ENCODE measurements at regions not wholly inside any gene's neighbourhood (a gene's known extent, or its start where the extent isn't known, plus 50 kb on each side); places are given as distances from the start of the nearest gene placed in this dataset.

DNA sequence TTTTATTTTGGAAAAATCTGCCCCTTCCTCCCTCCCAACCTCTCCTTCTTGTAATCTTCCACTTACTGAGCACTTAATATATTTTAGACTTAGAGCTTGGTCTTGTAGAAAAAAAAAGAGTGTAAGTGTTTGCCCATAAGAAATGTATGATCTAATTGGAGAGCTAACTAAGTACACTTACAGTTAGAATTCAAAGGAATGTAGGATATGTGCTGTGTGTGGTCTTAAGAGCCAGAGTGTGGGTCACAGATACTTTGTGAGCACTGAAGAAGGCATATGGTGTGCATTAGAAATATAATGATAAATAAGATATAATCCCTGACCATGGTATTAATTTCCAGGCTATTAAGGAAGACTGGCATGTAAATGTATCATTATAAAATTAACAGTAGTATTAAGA is 91.8 kb upstream of the ZNF521 start:
- DNase-seq (ENCODE audit: low read depth in 1 of 2, low spot score in 1 of 2) (no peak), FAIRE-seq (no peak), ATAC-seq (no peak)
- CTCF ChIA-PET: no interaction called here
- H3K4me1 ChIP-seq: no peaks in the 10 kb centered on the region
- H3K4me3 ChIP-seq: no peak overlapping the region
- POLR2A ChIA-PET: no interaction called here
- H3K27ac ChIP-seq: no peak overlapping the region
- H3K4me2 ChIP-seq: no peak overlapping the region
- no peaks in the 10 kb centered on the region for H3K9me3 ChIP-seq
- TF ChIP-seq HOXB5 (CRISPR knock-in tag; IDR thresholded peaks at IDR 0.05) (no peak), RAD21 (conservative IDR thresholded peaks at IDR 0.05 in 1 of 2, IDR thresholded peaks at IDR 0.05 in 1 of 2) (no peak), ZFP36 (IDR thresholded peaks at IDR 0.05; ENCODE audit: borderline replicate concordance, partially characterized antibody) (no peak), KDM5A (IDR thresholded peaks at IDR 0.05) (no peak), HDAC2 (IDR thresholded peaks at IDR 0.05) (no peak), FOXS1 (CRISPR knock-in tag; IDR thresholded peaks at IDR 0.05) (no peak), ZSCAN20 (CRISPR knock-in tag; IDR thresholded peaks at IDR 0.05) (no peak), KDM1A (IDR thresholded peaks at IDR 0.05; ENCODE audit: low read depth) (no peak), BHLHE40 (IDR thresholded peaks at IDR 0.05; ENCODE audit: low read depth, low read length) (no peak), HOXB13 (CRISPR knock-in tag; IDR thresholded peaks at IDR 0.05; ENCODE audit: low read depth) (no peak), ZC3H11A (IDR thresholded peaks at IDR 0.05) (no peak), HOXA7 (CRISPR knock-in tag; IDR thresholded peaks at IDR 0.05) (no peak), FOSB (CRISPR knock-in tag; IDR thresholded peaks at IDR 0.05) (no peak), RARB (CRISPR knock-in tag; IDR thresholded peaks at IDR 0.05) (no peak), RFX5 (IDR thresholded peaks at IDR 0.05) (no peak)
- TF ChIP-seq, protein P1, sequence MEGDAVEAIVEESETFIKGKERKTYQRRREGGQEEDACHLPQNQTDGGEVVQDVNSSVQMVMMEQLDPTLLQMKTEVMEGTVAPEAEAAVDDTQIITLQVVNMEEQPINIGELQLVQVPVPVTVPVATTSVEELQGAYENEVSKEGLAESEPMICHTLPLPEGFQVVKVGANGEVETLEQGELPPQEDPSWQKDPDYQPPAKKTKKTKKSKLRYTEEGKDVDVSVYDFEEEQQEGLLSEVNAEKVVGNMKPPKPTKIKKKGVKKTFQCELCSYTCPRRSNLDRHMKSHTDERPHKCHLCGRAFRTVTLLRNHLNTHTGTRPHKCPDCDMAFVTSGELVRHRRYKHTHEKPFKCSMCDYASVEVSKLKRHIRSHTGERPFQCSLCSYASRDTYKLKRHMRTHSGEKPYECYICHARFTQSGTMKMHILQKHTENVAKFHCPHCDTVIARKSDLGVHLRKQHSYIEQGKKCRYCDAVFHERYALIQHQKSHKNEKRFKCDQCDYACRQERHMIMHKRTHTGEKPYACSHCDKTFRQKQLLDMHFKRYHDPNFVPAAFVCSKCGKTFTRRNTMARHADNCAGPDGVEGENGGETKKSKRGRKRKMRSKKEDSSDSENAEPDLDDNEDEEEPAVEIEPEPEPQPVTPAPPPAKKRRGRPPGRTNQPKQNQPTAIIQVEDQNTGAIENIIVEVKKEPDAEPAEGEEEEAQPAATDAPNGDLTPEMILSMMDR (IDR thresholded peaks at IDR 0.05): no peak
- TF ChIP-seq, protein P2, sequence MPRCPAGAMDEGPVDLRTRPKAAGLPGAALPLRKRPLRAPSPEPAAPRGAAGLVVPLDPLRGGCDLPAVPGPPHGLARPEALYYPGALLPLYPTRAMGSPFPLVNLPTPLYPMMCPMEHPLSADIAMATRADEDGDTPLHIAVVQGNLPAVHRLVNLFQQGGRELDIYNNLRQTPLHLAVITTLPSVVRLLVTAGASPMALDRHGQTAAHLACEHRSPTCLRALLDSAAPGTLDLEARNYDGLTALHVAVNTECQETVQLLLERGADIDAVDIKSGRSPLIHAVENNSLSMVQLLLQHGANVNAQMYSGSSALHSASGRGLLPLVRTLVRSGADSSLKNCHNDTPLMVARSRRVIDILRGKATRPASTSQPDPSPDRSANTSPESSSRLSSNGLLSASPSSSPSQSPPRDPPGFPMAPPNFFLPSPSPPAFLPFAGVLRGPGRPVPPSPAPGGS (IDR thresholded peaks at IDR 0.05): no peak
- TF ChIP-seq, protein P3, sequence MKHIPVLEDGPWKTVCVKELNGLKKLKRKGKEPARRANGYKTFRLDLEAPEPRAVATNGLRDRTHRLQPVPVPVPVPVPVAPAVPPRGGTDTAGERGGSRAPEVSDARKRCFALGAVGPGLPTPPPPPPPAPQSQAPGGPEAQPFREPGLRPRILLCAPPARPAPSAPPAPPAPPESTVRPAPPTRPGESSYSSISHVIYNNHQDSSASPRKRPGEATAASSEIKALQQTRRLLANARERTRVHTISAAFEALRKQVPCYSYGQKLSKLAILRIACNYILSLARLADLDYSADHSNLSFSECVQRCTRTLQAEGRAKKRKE (CRISPR knock-in tag; IDR thresholded peaks at IDR 0.05; ENCODE audit: low read depth): no peak
- TF ChIP-seq, protein P4, sequence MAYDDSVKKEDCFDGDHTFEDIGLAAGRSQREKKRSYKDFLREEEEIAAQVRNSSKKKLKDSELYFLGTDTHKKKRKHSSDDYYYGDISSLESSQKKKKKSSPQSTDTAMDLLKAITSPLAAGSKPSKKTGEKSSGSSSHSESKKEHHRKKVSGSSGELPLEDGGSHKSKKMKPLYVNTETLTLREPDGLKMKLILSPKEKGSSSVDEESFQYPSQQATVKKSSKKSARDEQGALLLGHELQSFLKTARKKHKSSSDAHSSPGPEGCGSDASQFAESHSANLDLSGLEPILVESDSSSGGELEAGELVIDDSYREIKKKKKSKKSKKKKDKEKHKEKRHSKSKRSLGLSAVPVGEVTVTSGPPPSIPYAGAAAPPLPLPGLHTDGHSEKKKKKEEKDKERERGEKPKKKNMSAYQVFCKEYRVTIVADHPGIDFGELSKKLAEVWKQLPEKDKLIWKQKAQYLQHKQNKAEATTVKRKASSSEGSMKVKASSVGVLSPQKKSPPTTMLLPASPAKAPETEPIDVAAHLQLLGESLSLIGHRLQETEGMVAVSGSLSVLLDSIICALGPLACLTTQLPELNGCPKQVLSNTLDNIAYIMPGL (CRISPR knock-in tag; IDR thresholded peaks at IDR 0.05; ENCODE audit: borderline replicate concordance): no peak

DNA sequence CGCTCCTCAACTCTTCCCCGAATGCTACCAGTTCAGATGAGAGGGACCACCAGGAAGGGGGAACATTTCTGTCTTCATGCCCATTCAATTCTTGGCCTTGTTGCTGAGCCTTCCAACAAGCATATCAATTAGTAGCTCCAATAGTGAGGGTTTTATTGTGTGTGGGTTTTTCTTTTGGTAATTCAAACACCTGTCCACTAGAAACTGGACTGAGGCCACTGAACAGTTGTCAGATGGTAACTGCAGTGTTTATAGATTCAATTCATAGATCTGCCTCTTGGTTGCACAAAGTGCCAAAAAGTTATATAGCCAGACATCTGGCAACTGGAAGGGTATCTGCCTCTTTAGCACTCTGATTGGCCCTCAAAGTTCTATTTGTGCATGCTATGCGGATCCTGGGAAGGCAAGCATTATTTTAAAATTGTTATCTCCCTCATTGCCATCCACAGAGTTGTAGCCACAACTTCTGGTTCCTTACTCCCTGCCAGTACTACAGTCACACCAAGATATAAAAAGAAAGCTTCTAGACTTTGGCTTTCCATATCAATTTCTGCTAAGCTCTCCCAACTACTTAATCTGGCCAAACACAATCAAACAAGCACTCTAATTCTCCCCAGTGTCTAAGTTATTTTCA is 83.3 kb upstream of the ZNF521 start:
- no peak for FAIRE-seq
- ChIA-PET CTCF (no interaction called here), POLR2A (no interaction called here)
- ATAC-seq: no peak
- Histone ChIP-seq H3K4me3 (no peak overlapping the region), H3K9me3 (no peaks in the 10 kb centered on the region), H3K27ac (no peak overlapping the region), H3K4me1 (no peaks in the 10 kb centered on the region), H3K4me2 (no peak overlapping the region)
- no peak for TF ChIP-seq SREBF2 (IDR thresholded peaks at IDR 0.05)
- no peak for TF ChIP-seq HDAC2 (IDR thresholded peaks at IDR 0.05)
- TF ChIP-seq KDM1A (IDR thresholded peaks at IDR 0.05; ENCODE audit: low read depth): no peak
- no peak for TF ChIP-seq NPAS2 (CRISPR knock-in tag; IDR thresholded peaks at IDR 0.05; ENCODE audit: borderline replicate concordance)
- TF ChIP-seq RCOR1 (IDR thresholded peaks at IDR 0.05; ENCODE audit: low read depth, low read length): no peak
- TF ChIP-seq, protein P1 (IDR thresholded peaks at IDR 0.05): no peak
- TF ChIP-seq NFE2L2 (conservative IDR thresholded peaks at IDR 0.05; ENCODE audit: low read length): no peak
- TF ChIP-seq CBX2 (IDR thresholded peaks at IDR 0.05; ENCODE audit: borderline replicate concordance, low read depth): no peak
- no peak for TF ChIP-seq MAZ (IDR thresholded peaks at IDR 0.05; ENCODE audit: borderline replicate concordance, low read depth, low read length)
- TF ChIP-seq ZC3H11A (IDR thresholded peaks at IDR 0.05): no peak
- TF ChIP-seq, protein P5, sequence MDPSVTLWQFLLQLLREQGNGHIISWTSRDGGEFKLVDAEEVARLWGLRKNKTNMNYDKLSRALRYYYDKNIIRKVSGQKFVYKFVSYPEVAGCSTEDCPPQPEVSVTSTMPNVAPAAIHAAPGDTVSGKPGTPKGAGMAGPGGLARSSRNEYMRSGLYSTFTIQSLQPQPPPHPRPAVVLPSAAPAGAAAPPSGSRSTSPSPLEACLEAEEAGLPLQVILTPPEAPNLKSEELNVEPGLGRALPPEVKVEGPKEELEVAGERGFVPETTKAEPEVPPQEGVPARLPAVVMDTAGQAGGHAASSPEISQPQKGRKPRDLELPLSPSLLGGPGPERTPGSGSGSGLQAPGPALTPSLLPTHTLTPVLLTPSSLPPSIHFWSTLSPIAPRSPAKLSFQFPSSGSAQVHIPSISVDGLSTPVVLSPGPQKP (IDR thresholded peaks at IDR 0.05; ENCODE audit: low read depth, low read length): no peak
- TF ChIP-seq FOSL2 (IDR thresholded peaks at IDR 0.05): no peak
- no peak for TF ChIP-seq FOSL2 (CRISPR knock-in tag; IDR thresholded peaks at IDR 0.05)
- no peak for DNase-seq (ENCODE audit: low read depth in 1 of 2, low spot score in 1 of 2)
- 14% methylated on average over 3 of the region's 3 CpGs for WGBS (ENCODE audit: missing lambda C conversion rate)

All from A549 (cell line).